GM19328 (cell line): ENCODE measurements at regions not wholly inside any gene's neighbourhood (a gene's known extent, or its start where the extent isn't known, plus 50 kb on each side); places are given as distances from the start of the nearest gene placed in this dataset.
"Not testable (repeated sequence)": the region's sequence is repeated elsewhere in the genome, so short reads cannot be mapped to it uniquely, and the experiment has no call there.

ENCODE experiments used
- ATAC-seq: cut with Tn5 transposase; IDR thresholded peaks from one replicate; pipeline ENCODE4 v1.9.1; 2021; ENCODE audit warnings: mild to moderate bottlenecking, moderate library complexity; ENCODE audit not compliant: unreplicated experiment

DNA sequence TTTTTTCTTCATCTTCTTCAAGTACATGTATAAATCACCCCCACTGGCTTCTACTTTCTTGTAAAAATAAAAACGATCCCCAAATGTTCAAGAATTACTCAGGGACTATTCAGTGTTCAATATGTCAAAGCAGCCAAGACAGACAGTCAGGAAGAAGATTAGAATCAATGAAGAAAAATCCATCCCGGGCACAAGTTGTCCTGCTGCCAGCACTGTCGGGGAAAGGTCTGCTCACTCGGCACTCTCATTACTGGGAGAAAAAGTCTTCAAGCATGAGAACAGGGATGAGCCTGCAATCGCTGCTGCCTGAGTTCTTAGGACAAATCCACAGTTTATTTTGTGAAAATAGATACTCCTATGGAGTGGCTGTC, 482.8 kb upstream of the KLHL29 start:
- no peak for ATAC-seq

DNA sequence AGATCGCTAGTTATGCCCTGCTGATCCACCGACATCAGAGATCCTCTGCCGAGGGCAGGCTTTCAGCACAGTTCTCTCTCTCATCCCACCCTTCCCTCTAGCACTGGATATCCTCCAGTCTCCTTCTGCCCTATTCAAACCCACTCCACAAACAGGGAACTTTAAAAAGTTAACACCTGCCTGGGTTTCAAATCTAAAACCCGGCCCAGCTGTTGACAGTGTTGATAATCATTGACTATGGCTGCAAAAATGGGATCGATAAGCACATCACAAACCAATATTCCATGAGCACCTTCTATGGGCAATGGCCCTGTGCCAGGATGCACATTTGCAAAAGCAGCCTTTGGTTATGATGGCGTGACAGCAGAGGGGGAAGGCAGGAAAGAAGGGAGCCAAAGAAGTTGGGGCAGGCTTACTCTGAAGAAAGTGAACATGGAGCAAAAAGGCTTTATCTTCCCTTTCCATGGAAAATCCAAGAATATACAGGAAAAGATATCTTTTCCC, 482.3 kb upstream of the KLHL29 start:
- ATAC-seq, result no peak

DNA sequence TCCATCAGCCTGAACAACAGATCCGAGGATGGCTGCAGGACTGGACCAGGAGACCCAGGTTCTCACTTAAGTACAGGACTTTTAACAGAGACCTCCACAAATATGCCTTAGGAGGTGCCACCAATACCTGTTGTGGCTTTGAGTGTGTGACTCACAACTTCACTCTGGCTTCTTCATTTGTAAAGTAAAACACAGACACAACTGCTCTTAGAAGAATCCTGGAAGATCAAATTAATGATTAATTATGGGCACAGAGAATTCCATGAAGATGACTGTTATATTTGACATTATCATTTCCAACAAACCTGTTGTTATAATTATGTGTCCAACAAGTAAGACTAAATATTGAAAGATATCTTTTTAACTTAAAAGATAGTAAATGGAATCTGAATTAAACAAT, 481.4 kb upstream of the KLHL29 start:
- ATAC-seq, result no peak

DNA sequence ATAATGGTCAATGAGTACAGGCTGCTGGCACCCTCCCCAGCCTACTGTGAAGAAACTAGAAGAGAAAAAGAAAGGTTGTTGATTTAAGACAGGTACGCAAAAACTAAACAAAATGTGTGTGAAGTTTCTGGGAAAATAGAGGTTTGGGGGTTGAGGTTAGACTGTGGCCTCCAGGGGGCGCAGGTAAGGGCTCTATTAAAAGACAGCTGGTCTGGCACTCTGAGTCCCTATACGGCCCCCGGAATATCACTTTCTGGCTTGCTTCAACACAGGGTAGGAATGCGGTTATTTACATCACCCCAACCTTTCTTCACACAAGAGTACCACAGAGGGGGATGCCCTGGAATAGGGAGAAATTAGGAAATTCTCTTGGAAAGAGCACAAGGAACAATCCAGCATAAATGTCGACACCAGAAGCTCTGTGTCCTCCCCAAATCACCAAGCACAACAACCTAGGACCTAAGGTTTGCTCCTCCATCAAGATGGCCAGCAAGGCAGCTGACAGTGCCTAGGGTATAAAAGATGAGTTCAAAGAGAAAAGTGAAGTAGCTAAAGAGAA, 480.8 kb upstream of the KLHL29 start:
- ATAC-seq, result no peak

DNA sequence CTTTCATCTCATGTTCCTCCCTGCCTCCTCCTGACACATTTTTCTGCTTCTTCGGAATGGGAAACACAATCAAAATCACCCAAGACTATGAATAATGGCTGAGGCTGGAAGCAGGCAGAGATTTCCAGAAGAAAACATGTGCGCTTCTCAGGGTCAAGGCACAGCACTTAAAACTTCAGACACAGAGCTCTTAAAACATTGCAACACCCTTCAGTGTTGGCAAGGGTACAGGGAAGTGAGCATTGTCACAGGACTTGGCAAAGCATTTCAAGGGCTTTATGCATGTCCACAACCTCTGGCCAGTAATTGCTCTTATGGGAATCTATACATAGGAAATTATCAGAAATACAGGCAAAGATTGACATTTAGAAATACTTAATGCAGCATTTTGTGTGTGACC, 477.6 kb upstream of the KLHL29 start:
- no peak for ATAC-seq

DNA sequence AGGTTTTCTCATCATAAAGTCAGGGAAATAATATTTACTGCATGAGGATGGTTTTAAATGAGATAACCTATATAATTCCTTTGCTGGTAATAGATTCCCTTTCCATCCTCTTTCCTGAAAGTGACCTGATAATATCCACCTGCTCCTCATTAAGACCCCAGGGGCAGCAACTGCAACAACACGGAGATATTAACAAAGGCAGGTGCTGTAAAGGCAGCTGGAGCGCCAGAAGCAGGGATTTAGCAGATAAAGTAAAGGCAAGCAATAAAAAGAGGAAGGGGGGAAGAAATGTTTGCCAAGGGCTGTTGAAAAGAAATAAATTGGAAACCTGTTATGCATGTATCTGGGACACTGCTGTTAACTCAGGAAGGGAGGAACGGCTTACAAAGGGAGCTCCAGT, 472.6 kb upstream of the KLHL29 start:
- ATAC-seq, result no peak

DNA sequence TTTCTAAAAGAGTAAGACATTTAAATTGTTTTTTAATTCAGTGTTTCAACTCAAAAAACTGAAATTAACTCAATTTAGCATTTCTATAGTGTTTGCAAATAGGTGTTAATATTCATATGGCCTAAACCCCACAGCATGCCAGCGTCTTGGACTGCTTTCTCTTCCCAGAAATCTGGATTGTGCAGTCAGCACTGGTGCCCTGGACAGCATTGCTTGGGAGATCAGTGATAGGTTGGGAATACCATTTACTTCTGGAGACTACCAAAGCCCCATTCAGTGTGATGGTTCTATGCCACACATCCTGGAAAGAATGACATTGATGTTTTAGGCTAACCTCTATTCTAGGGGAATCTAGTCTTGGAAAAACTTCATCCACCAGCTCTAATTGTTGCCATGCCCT, 455.0 kb upstream of the KLHL29 start:
- no peak for ATAC-seq

DNA sequence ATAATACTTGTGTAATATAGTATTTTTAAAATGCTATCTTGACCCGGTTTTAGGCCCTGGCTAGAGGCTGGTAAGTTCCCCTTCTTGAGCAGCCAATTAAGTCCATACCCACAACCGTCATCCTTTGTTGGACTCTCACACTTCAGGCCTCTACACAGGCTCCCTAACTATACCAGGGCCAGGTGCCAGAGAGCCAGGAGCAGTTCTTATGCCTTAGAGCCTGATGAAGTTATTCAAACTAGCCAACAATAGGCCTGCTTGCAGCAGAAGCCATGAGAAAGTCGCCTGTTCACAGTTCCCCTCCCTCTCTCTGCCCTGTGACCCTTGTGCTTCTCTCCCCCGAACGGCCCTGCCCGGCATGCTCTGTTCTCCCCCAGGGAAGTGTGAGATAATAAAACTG, 454.2 kb upstream of the KLHL29 start:
- no peak for ATAC-seq

DNA sequence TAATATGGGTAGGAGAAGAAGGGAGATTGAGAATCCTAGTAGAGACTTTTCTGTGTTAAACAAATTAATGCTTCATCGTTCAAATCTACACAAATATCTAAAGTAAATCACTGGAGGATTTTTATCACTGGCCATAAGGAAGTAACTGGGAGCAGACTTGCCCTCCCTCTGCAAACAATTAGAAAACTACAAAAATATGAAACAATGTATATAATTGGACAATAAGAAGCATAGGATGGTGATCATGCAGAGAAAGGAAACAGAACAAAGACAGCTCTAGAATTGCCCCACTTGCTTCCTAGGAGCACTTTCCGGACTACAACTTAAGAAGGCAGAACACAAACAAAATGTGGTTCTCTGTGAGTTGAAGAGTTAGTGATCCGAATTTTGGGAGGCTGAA, 452.7 kb upstream of the KLHL29 start:
- ATAC-seq, result no peak

DNA sequence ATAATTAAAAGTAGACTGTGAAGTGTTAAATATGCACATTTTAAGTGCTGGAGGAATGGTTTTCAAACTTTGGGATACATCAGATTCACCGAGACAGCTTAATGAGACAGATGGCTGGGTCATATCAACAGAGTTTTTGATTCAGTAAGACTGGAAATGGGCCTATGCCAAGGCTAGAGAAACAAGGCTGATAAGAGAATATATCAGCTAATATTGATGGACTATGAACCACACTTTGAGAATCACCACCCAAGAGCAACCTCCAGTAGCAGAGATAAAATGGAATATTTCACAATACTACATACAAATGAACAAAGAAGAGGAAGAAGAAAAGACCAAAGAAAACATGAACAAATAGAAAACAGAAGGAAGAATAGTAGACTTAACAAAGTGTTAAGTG, 450.2 kb upstream of the KLHL29 start:
- no peak for ATAC-seq

DNA sequence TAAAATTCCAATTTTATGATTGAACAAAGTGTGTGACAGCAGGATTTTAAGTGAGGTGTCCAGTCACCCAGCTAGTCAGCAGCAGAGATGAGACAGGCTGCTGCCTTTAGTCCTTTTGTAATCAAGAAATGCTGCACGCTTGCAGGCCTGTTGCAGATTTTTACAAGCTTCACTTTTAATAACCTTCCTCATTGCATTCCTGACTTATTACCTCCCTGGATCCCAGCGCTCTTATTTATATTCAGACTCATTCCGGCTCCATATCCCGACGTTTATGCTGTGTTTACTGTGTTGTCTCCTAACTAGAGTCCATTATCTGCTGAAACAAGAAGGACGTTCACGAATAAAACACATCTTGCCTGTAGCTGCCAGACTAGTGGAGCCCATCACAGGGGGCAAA, 442.5 kb upstream of the KLHL29 start:
- ATAC-seq, result no peak

DNA sequence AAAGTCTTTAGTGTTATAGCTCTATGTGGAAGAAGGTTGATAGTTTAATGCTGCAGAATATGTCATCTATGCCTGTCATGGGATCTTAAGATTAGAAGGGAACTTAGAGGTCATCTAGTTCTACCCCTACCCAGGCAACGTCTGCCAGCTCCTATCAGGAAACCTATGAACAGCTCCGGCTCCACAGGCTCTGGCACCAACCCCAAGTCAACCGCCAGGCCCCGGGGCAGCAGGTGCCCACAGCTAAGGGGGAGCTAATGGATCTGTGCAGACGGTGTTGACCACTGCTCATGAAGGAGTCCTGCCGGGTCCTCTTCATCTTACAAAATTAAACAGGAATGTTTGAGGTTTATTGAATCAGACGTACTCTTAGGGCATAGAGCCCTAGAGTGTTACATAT, 440.8 kb upstream of the KLHL29 start:
- ATAC-seq, result no peak

DNA sequence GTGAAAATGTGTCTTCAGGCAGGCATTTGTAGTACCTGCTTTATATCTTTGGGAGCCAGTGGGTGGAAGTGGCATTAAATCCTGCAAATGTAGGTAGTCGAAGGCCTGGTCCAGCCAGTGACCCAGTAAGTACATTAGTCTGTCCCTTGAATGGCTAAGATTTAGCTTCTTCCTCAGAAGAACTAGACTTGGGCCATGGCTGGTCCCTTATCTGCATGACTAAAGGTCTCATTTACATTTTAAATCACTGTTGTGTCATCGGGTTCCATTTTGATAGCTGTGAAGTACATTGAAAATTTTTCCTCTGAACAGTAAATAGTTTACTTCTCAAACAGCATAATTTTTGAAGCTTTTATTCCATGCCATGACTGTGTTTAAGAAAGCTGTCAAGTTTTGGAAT, 438.4 kb upstream of the KLHL29 start:
- ATAC-seq, result no peak

DNA sequence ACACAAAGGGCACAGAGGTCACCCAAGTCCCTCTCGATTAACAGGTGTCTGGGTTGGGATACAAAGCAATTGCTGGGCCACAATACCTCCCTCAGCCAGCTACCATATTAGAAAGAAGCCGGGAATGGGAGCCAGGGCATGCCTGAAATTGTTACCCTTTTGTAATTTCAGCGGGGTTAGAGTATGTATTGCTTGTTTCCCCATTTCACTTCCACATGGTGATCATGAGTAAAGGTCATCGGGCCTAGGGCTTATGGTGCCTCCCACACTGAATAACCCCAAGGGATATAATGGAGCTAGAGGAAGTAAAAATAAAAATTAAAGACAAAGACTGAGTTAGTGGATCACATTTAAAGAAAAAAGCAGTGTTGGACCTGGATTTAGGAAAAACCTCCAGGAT, 437.2 kb upstream of the KLHL29 start:
- ATAC-seq, result no peak

DNA sequence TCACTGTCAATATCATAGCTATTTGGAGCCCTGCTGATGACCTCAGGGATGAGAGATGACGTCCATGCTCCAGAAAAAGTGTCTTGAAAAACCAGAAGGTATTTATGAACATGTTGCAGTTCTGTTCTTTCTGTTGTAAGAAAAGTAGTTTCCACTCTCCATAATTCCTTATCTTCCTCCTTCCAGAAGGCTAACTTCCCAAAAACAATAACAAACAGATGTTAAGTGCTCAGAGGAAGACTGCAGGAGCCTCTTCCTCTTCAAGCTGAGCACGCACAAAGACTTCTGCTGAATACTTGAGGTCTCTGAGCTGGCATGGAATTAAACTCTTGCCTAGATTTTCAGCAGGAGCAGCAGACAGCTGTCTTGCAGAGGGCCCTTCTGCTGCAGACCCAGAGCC, 434.5 kb upstream of the KLHL29 start:
- ATAC-seq, result no peak

DNA sequence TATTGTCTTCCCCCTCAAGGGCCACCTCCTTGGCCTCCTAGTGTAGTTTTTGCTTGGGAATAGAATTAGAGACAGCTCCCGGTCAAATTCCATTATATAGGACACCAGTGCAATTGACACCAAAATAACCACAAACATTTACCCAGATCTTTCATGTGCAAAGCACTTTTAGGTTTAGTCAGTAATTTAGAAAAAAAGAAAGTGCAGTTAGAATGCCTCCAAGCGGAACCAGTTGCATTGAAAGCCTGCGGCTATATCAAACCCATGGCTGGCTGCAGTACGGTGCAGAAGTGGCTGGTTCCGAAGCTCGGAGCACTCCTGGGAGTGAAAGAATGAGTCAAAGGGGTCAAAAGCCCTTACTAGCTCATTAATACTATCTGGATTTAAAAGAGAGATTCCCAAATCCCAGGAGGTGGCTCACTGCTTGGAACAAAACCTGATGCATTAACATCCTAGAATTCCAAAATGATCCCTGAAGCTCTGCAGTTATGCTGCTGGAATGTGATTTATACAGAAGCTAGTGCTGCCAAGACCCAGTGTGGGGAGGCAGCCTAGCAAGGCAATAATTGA, 432.2 kb upstream of the KLHL29 start:
- ATAC-seq, result no peak

DNA sequence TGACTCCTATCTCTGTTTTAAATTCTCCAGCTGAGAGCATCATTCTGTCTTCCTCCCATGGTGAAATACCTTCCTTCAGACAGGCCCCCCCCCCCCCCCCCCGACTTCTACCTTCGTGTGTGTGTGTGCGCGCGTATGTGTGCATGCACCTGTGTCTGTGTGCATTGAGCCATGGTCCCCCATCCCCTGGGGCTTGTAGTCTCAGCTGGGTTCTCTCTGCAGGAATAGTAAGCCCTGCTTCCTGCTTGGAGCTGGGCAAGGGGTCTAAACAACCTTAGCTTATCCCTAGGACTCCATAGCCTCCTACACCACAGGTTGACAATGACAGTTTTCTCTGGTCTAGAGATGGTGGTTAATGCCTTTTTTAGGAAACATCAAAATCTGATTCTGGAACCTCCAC, 427.5 kb upstream of the KLHL29 start:
- ATAC-seq, result no peak

DNA sequence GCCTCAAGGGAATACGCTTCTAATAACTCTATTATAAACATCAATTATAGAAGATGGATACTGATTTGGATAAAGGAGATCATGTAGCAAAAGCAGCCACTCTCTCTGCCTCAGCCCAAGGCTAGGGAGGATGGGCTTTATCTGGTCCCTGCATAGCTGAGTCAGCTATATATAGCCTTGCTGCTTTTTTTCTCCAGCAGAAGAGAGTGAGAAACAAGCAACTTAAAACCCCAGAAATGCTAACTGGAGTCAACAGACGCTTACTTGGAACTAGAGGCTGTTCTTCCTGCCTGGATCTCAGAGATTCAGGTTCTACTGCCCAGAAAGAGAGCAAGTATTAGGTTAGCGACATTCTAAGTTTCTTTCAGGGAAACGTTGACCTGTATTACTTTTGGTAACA, 426.7 kb upstream of the KLHL29 start:
- no peak for ATAC-seq

DNA sequence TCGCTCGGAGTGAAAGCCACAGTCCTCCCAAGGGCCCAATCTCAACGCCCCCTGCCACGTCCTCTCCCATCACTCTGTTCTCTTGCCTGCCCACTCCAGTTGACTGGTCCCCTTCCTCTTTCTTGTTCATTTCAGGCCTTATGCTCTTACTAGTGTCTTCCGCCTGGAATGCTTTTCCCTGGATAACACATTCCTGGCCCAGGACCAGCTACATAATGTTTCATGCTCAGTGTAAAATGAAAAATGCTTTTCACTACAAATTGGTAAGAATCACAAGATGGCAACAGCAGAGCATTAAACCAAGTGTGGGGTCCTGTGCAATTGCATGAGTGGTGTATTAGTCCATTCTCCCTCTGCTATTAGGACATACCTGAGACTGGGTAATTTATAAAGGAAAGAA, 417.2 kb upstream of the KLHL29 start:
- no peak for ATAC-seq

DNA sequence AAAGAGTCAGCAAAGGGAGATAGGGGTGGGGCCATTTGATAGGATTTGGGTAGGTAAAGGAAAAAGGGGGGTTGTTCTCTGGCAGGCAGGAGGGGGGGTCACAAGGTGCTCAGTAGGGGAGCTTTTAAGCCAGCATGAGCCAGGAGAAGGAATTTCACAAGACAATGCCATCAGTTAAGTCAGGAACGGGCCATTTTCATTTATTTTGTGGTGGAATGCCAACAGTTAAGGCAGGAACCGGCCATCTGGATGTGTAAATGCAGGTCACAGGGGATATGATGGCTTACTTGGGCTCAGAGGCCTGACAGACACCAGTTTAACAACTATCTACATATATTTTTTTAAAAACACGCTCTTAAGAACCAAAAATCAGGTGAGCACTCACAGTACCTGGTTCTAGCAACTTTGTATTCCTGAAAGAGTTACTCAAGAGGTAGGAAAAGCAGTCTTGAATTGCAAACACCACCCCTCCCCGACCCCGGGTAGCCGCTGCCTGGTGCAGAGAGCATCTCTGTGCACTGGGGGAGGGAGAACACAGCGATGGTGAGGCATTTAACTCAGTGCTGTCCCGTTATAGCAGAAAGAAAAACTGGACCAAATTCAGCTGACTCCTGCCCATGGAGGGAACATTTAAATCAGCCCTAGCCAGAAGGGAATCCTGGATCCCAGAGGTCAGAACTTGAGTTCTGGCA, 414.5 kb upstream of the KLHL29 start:
- no peak for ATAC-seq

DNA sequence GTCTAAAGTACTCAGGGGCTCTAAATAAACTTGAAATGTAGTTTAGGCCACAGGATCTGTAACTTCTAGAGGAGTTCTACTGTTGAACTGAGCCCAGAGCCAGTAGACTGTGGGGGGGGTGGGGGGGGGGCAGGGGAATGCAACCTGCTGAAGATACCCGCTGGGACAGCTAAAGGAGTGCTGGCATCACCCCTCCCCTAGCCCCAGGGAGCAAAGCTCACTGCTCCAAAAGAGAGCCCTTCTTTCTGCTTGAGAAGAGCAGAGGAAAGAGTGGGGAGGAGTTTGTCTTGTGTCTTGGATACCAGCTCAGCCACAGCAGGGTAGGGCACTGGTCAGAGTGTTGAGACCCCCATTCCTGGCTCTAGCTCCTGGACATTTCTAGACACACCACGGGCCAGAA, 414.0 kb upstream of the KLHL29 start:
- ATAC-seq, result no peak

DNA sequence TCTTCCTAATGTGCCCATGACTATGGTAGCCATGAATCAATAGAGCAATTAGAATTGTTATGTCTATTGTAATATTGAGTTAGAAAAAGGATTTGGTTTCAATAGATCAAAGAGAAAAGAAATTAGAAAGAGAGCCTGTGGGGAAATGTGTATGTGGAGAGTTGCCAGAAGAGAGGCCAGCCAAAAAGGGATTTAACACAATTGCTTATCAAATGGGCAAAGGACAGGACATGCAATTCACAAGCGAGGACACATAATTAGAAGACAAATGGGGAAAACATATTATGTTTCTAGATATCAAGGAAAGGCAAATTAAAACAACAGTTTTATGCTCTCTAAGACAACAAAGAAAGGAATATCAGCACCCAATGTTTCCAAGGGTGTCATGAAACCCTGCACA, 403.2 kb upstream of the KLHL29 start:
- no peak for ATAC-seq

DNA sequence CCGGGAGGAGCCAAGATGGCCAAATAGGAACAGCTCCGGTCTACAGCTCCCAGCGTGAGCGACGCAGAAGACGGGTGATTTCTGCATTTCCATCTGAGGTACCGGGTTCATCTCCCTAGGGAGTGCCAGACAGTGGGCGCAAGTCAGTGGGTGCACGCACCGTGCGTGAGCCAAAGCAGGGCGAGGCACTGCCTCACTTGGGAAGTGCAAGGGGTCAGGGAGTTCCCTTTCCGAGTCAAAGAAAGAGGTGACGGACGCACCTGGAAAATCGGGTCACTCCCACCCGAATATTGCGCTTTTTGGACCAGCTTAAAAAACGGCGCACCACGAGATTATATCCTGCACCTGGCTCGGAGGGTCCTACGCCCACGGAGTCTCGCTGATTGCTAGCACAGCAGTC, 400.8 kb upstream of the KLHL29 start:
- not testable (repeated sequence) for ATAC-seq
